Activated B cell treated with CpG ODN at 0.5 μM for 24 hours (primary cell): ENCODE measurements at regions not wholly inside any gene's neighbourhood (a gene's known extent, or its start where the extent isn't known, plus 50 kb on each side); places are given as distances from the start of the nearest gene placed in this dataset.

Experiments
- ATAC-seq: fragments of 200-7000 bp; cut with Tn5 transposase; one replicate; pipeline ENCODE4 v1.10.0; 2021; ENCODE audit warnings: low read depth, mild to moderate bottlenecking, moderate library complexity
- CTCF ChIA-PET: fragments of 350-600 bp; sonication (Branson Sonifier 250); formaldehyde crosslinking; loops from one replicate; lab custom pipeline; 2021; ENCODE audit warnings: antibody characterized with exemption; lab: Charles Lee
- POLR2A ChIA-PET: fragments of 350-600 bp; sonication (Branson Sonifier 250); formaldehyde crosslinking; loops from one replicate; lab custom pipeline; 2021; ENCODE audit warnings: antibody characterized with exemption; lab: Charles Lee
- DNase-seq: peaks from one replicate; pipeline ENCODE4 v3.0.0; 2022
- H3K27ac Mint-ChIP-seq: one replicate; pipeline ENCODE4 v1.8.0; 2020; ENCODE audit warnings: mixed read lengths
- H3K27me3 Mint-ChIP-seq: one replicate; pipeline ENCODE4 v1.8.0; 2021; ENCODE audit warnings: mixed read lengths
- H3K36me3 Mint-ChIP-seq: one replicate; pipeline ENCODE4 v1.8.0; 2021; ENCODE audit warnings: low read depth, mixed read lengths
- H3K4me1 Mint-ChIP-seq: one replicate; pipeline ENCODE4 v1.8.0; 2021; ENCODE audit warnings: mixed read lengths
- H3K4me3 Mint-ChIP-seq: one replicate; pipeline ENCODE4 v1.8.0; 2020; ENCODE audit warnings: mild to moderate bottlenecking, mixed read lengths
- H3K9me3 Mint-ChIP-seq: one replicate; pipeline ENCODE4 v1.8.0; 2020; ENCODE audit warnings: mixed read lengths
- intact Hi-C: fragments of 100-400 bp; cut with micrococcal nuclease; formaldehyde crosslinking; loops from one replicate; pipeline ENCODE4 v1.15.1; 2024
- TF ChIP-seq, protein P1 (sequence below): fragments of 200-600 bp; IDR thresholded peaks from one replicate; pipeline ENCODE4 v1.8.0; 2022; ENCODE audit warnings: antibody characterized with exemption, mild to moderate bottlenecking

DNA sequence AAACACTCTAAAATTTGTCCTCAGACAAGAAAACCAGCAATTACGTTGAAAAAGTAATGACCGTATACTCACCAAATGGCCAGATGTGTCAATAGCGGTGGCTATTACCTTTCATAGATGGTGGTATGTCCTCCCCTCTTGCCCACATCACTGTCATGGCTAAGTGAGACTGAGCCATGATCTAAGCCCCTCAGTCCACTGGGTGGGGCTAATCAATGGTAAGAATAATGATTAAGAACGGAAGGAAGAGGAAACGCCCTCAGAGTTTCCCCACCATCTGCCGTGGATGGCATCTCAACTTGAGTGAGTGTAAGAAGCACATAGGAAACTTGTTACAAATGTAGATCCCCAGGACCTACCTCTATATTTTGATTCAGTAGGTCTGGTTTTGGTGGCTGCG, 65.8 kb upstream of the EFEMP1 start:
- no peak overlapping the region for H3K4me3 Mint-ChIP-seq
- no peaks in the 10 kb centered on the region for H3K9me3 Mint-ChIP-seq
- peaks cover 9% of the 10 kb centered on the region for H3K27me3 Mint-ChIP-seq
- intact Hi-C loops, result no loop called here
- TF ChIP-seq, protein P1, sequence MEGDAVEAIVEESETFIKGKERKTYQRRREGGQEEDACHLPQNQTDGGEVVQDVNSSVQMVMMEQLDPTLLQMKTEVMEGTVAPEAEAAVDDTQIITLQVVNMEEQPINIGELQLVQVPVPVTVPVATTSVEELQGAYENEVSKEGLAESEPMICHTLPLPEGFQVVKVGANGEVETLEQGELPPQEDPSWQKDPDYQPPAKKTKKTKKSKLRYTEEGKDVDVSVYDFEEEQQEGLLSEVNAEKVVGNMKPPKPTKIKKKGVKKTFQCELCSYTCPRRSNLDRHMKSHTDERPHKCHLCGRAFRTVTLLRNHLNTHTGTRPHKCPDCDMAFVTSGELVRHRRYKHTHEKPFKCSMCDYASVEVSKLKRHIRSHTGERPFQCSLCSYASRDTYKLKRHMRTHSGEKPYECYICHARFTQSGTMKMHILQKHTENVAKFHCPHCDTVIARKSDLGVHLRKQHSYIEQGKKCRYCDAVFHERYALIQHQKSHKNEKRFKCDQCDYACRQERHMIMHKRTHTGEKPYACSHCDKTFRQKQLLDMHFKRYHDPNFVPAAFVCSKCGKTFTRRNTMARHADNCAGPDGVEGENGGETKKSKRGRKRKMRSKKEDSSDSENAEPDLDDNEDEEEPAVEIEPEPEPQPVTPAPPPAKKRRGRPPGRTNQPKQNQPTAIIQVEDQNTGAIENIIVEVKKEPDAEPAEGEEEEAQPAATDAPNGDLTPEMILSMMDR, result no peak
- no peak for DNase-seq
- CTCF ChIA-PET, result no interaction called here
- POLR2A ChIA-PET, result no interaction called here
- no peaks in the 10 kb centered on the region for H3K36me3 Mint-ChIP-seq
- peaks cover 19% of the 10 kb centered on the region for H3K4me1 Mint-ChIP-seq
- no peak for ATAC-seq
- H3K27ac Mint-ChIP-seq, result no peak overlapping the region

DNA sequence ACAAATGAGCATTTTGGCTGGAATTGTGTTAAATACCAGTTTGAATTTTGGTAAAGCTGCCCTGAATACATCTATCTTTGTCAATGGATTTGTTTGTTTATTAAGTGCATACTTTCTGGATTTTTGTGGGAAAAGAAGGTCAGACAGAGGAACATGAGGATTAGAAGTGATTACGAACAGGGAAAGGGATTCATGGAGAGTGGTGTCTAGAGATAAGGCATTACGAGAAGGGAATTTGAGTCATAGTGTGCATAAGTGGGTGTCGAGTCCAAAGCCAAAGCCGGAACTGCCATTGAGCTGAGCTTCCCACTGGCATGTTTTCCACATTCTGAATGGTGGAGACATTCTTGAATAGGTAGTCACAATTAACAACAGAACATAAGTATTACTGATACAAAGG, 68.9 kb upstream of the EFEMP1 start:
- Mint-ChIP-seq H3K9me3 (no peaks in the 10 kb centered on the region), H3K27ac (no peak overlapping the region), H3K4me3 (no peak overlapping the region), H3K36me3 (no peaks in the 10 kb centered on the region), H3K27me3 (peaks cover 9% of the 10 kb centered on the region), H3K4me1 (no peaks in the 10 kb centered on the region)
- ATAC-seq (no peak), DNase-seq (no peak)
- TF ChIP-seq, protein P1, result no peak
- intact Hi-C loops, result no loop called here
- ChIA-PET CTCF (no interaction called here), POLR2A (no interaction called here)

DNA sequence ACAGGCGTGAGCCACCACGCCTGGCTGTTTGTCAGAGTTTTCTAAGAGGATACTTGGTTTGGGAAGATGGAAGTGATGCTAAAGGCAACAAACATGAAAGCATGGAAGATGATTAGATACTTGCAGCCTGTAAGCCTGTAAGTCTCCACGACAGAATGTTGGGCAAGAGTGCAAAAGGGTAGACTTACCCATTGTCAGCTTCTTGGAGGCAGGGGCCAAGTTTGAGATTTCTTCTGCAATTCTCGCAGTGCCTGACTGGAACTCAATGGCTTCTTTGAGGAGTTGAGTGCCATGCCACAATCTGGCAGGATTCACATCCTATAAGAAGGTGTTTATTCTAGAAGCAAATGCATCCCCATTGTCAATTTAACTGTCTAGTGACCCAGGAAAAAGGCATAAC, 70.1 kb upstream of the EFEMP1 start:
- TF ChIP-seq, protein P1, result no peak
- Mint-ChIP-seq H3K4me3 (no peak overlapping the region), H3K36me3 (no peaks in the 10 kb centered on the region), H3K9me3 (no peaks in the 10 kb centered on the region), H3K4me1 (no peaks in the 10 kb centered on the region), H3K27me3 (peaks cover 9% of the 10 kb centered on the region), H3K27ac (no peak overlapping the region)
- intact Hi-C loops, result no loop called here
- CTCF ChIA-PET, result no interaction called here
- no peak for ATAC-seq
- DNase-seq, result no peak
- POLR2A ChIA-PET, result no interaction called here

DNA sequence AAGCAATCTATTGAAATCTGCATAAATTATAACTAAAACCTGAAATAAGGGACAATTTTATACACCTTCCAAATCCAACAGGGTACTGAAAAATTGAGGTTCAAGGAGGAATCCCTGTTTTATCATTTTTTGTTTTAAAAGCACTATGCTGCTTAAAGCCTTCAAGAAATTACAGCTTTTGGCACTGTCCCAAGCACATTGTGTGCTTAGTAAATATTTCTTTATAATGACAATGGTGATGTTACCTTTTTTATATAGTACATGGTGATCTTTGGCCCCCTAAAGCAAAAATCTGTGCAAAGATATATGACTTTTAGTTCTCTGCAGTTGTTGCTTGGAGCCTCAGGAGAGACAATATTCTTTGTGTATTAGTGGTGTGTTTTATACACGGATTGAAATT, 71.6 kb upstream of the EFEMP1 start:
- DNase-seq, result no peak

DNA sequence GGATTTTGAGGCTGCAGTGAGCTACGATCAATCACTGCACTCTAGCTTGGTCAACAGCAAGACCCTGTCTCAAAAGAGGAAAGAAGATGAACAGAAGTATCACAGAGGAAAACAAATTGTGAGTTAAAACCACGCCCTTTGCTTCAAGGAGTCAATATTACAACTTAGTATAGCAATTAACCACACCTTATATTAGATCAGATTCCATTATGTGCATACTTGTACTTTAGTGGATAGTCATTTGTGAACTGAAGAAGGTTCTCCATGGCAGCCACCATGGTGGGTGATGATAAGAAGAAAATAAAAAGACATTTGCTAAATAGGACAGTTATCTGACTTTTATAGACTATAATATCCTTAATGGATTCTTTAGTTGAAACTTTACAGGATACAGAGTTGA, 72.3 kb upstream of the EFEMP1 start:
- ChIA-PET CTCF (no interaction called here), POLR2A (no interaction called here)
- no peak for DNase-seq
- no peaks in the 10 kb centered on the region for H3K4me1 Mint-ChIP-seq
- ATAC-seq, result no peak
- H3K4me3 Mint-ChIP-seq, result no peak overlapping the region
- no peaks in the 10 kb centered on the region for H3K36me3 Mint-ChIP-seq
- H3K9me3 Mint-ChIP-seq, result no peaks in the 10 kb centered on the region
- H3K27me3 Mint-ChIP-seq, result peaks cover 10% of the 10 kb centered on the region
- intact Hi-C loops, result no loop called here
- no peak overlapping the region for H3K27ac Mint-ChIP-seq
- TF ChIP-seq, protein P1, result no peak

More for the DNA sequence above, 71.6 kb upstream of the EFEMP1 start:
- TF ChIP-seq, protein P1, result no peak
- no peak for ATAC-seq
- CTCF ChIA-PET, result no interaction called here
- no peaks in the 10 kb centered on the region for H3K9me3 Mint-ChIP-seq
- H3K4me3 Mint-ChIP-seq, result no peak overlapping the region
- H3K27ac Mint-ChIP-seq, result no peak overlapping the region
- H3K4me1 Mint-ChIP-seq, result no peaks in the 10 kb centered on the region
- peaks cover 10% of the 10 kb centered on the region for H3K27me3 Mint-ChIP-seq
- intact Hi-C loops, result no loop called here
- POLR2A ChIA-PET, result no interaction called here
- H3K36me3 Mint-ChIP-seq, result no peaks in the 10 kb centered on the region
